ENCODE measurements at regions not wholly inside any gene's neighbourhood (a gene's known extent, or its start where the extent isn't known, plus 50 kb on each side); places are given as distances from the start of the nearest gene placed in this dataset.
A peak's percentile ranks its signal among the peaks of the same experiment; 100 is the strongest.

DNA sequence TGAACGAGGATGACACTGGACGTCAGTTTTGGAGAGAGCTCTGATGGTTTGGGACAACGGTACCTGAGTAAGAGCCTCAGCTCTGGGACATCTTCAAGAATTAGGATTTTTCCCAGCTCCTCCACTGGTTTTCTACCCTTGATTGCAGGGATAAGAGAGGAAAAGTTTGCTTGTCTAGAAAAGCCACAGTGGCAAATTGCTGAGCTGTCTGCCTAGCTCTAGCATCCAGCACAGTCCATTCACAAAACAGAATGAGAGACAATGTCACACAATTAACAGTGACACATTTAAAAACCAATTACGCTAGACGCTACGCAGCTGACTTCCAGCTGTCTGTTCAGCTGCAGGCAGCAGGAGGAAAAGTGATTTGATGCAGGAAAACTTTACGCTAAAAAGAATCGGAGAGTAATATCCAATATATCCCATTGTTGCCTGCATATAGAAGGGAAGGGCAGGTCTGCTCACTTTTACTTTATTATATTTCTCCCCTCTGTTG is 168.1 kb upstream of the PRICKLE1 start:
- Histone ChIP-seq H4K5ac (ENCODE audit: insufficient read length, low read depth, low read length) (no peak overlapping the region), H3K79me2 (ENCODE audit: insufficient read depth, low read length) (no peaks in the 10 kb centered on the region), H3K23ac (ENCODE audit: insufficient read length, low read depth, low read length) (no peak overlapping the region), H3K14ac (ENCODE audit: insufficient read depth, low read length) (no peak overlapping the region), H2BK5ac (ENCODE audit: insufficient read length, low read length) (no peak overlapping the region), H4K91ac (ENCODE audit: insufficient read length, low read depth, low read length) (no peak overlapping the region), H2BK120ac (ENCODE audit: low read depth, low read length, poor library complexity, severe bottlenecking) (no peak overlapping the region), H2AK5ac (ENCODE audit: insufficient read length, low read length) (no peak overlapping the region), H3K27ac (ENCODE audit: insufficient read length, low read depth, low read length) (peak overlapping the region; percentile 24), H3K27me3 (ENCODE audit: insufficient read depth, low read length) (no peaks in the 10 kb centered on the region), H4K20me1 (ENCODE audit: control insufficient read depth, insufficient read depth, insufficient read length) (no peaks in the 10 kb centered on the region), H3K56ac (ENCODE audit: insufficient read length, low read depth, low read length) (no peak overlapping the region), H3K9ac (ENCODE audit: extremely low read depth, insufficient read length, low read length) (no peak overlapping the region), H4K8ac (replicated peaks; ENCODE audit: insufficient read length, low read depth, low read length) (no peak overlapping the region), H3K4ac (ENCODE audit: low read depth, low read length) (no peak overlapping the region), H3K9me3 (ENCODE audit: control insufficient read depth, low read depth, low read length) (no peaks in the 10 kb centered on the region), H3T11ph (ENCODE audit: low read length) (no peak overlapping the region), H2BK15ac (ENCODE audit: low read depth, low read length) (no peak overlapping the region), H2BK20ac (ENCODE audit: low read depth, low read length, poor library complexity, severe bottlenecking) (no peak overlapping the region), H3K79me1 (ENCODE audit: insufficient read depth, low read depth, low read length, poor library complexity, severe bottlenecking) (no peaks in the 10 kb centered on the region), H2BK12ac (ENCODE audit: insufficient read length, low read depth, low read length) (no peak overlapping the region), H3K23me2 (ENCODE audit: insufficient read length, low read depth, low read length, poor library complexity, severe bottlenecking) (no peaks in the 10 kb centered on the region), H3K4me1 (ENCODE audit: insufficient read depth, low read length) (peaks cover 14% of the 10 kb centered on the region), H3K18ac (ENCODE audit: insufficient read length, low read depth, low read length) (no peak overlapping the region), H2AFZ (ENCODE audit: low read length) (no peak overlapping the region), H3K4me2 (ENCODE audit: insufficient read depth, insufficient read length, low read length) (peak overlapping the region; percentile 20)
- DNase-seq = no peak
- TF ChIP-seq CTCF (conservative IDR thresholded peaks at IDR 0.05) = no peak
- H3K4me1 Mint-ChIP-seq = peaks cover 45 to 53% of the 10 kb centered on the region in 2 experiments
- H3K36me3 Mint-ChIP-seq (ENCODE audit: insufficient read depth in 1 of 3, low read depth in 3 of 3) = peaks cover 3 to 19% (median 7%) of the 10 kb centered on the region in 3 experiments; a peak in 5 of 7 replicates
- H3K4me3 Mint-ChIP-seq = peak overlapping the region; percentile 23 to 28; a peak in 2 of 5 replicates
- peak overlapping the region; percentile 94 to 98 (median 95) for H3K27ac Mint-ChIP-seq
- peaks cover 10 to 12% of the 10 kb centered on the region in 2 experiments; a peak in 4 of 5 replicates for H3K9me3 Mint-ChIP-seq
- H3K27me3 Mint-ChIP-seq (ENCODE audit: low read depth) = no peaks in the 10 kb centered on the region; the same call in 1 of the 2 replicates
- no CpG with 5 or more reads among the region's 8 CpGs for WGBS (ENCODE audit: extremely low coverage, insufficient read length, low lambda C conversion rate)
